ENCODE measurements at regions not wholly inside any gene's neighbourhood (a gene's known extent, or its start where the extent isn't known, plus 50 kb on each side); places are given as distances from the start of the nearest gene placed in this dataset.

- no peak for TF ChIP-seq CTCF (IDR thresholded peaks at IDR 0.05)
- no peak overlapping the region for H3K4me3 Mint-ChIP-seq
- no peak overlapping the region for H3K4me3 ChIP-seq (ENCODE audit: low read length)
- H3K27me3 Mint-ChIP-seq (ENCODE audit: low read depth in 2 of 2) = no peaks in the 10 kb centered on the region
- H3K4me1 Mint-ChIP-seq = peaks cover 23 to 26% of the 10 kb centered on the region in 2 donors
- no peaks in the 10 kb centered on the region for H3K27me3 ChIP-seq (ENCODE audit: control insufficient read depth, insufficient read depth, low read length)
- H3K9me3 ChIP-seq (ENCODE audit: control insufficient read depth, insufficient read depth, low read length) = peaks cover 19% of the 10 kb centered on the region
- peaks cover 3% of the 10 kb centered on the region for H3K4me1 ChIP-seq (ENCODE audit: control insufficient read depth, insufficient read depth, low read length)
- intact Hi-C loops (cut with micrococcal nuclease) = no loop called here
- H3K27ac Mint-ChIP-seq = no peak overlapping the region
- H3K36me3 ChIP-seq (ENCODE audit: control insufficient read depth, insufficient read depth, low read length) = no peaks in the 10 kb centered on the region
- H3K9me3 Mint-ChIP-seq = peaks cover 5 to 15% of the 10 kb centered on the region in 2 donors
- no CpG with 5 or more reads among the region's 1 CpG for WGBS (ENCODE audit: insufficient coverage)
- H3K36me3 Mint-ChIP-seq = peaks cover 18% of the 10 kb centered on the region
- no peak for ATAC-seq
- no peak for DNase-seq
- H3K27ac ChIP-seq (ENCODE audit: low read length) = no peak overlapping the region
Observed at GRCh38 chr2:144252694-144253093, 267.2 kb downstream of the ZEB2 start.

DNA sequence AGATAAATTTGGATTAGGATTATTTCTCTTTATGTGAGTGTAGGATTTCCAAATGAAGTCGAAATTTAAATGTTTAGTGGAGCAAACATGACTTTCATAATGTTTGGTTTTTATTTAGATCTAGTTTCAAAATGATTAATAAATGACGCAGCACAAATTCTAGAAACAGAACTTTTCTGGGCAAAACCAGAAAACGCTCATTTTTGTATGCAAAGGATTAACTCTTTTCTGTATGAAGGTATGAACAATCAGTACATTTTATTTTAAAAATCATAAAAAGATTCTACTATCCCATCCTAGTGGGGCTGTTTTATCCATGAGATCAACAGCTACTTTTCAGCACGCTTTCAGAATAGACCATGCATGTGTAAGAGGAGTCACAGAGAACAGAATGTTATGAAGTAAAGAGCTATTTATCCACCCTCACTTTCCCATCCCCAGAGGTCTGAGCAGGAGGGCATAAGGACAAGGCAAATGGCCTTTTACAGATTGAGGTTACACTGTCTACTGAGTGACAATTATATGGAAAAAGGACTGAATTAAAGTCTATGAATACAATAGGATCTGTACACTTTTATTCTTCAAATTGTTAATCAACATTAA lies 270.8 kb downstream of the ZEB2 start:
- Mint-ChIP-seq H3K27me3 (ENCODE audit: low read depth in 2 of 2) (no peaks in the 10 kb centered on the region), H3K27ac (no peak overlapping the region), H3K4me1 (peaks cover 0 to 5% of the 10 kb centered on the region in 2 donors), H3K4me3 (no peak overlapping the region), H3K36me3 (peaks cover 13% of the 10 kb centered on the region), H3K9me3 (peaks cover 5 to 7% of the 10 kb centered on the region in 2 donors)
- DNase-seq (no peak), ATAC-seq (no peak)
- no peaks in the 10 kb centered on the region for H3K36me3 ChIP-seq (ENCODE audit: control insufficient read depth, insufficient read depth, low read length)
- no peaks in the 10 kb centered on the region for H3K4me1 ChIP-seq (ENCODE audit: control insufficient read depth, insufficient read depth, low read length)
- intact Hi-C loops (cut with micrococcal nuclease) = no loop called here
- TF ChIP-seq CTCF (IDR thresholded peaks at IDR 0.05) = no peak
- no peak overlapping the region for H3K4me3 ChIP-seq (ENCODE audit: low read length)
- no peak overlapping the region for H3K27ac ChIP-seq (ENCODE audit: low read length)
- WGBS (ENCODE audit: insufficient coverage) = 76% methylated on average over 2 of the region's 4 CpGs
- H3K27me3 ChIP-seq (ENCODE audit: control insufficient read depth, insufficient read depth, low read length) = no peaks in the 10 kb centered on the region
- peaks cover 9% of the 10 kb centered on the region for H3K9me3 ChIP-seq (ENCODE audit: control insufficient read depth, insufficient read depth, low read length)

GRCh38 chr2:144248350-144249034 lies 271.4 kb downstream of the ZEB2 start:
- H3K27me3 Mint-ChIP-seq (ENCODE audit: low read depth in 2 of 2) = no peaks in the 10 kb centered on the region
- H3K4me3 Mint-ChIP-seq = no peak overlapping the region
- no peak for TF ChIP-seq CTCF (IDR thresholded peaks at IDR 0.05)
- peaks cover 5 to 7% of the 10 kb centered on the region in 2 donors for H3K9me3 Mint-ChIP-seq
- H3K27ac Mint-ChIP-seq = no peak overlapping the region
- Histone ChIP-seq H3K27ac (ENCODE audit: low read length) (no peak overlapping the region), H3K4me3 (ENCODE audit: low read length) (no peak overlapping the region), H3K36me3 (ENCODE audit: control insufficient read depth, insufficient read depth, low read length) (no peaks in the 10 kb centered on the region), H3K9me3 (ENCODE audit: control insufficient read depth, insufficient read depth, low read length) (peaks cover 5% of the 10 kb centered on the region), H3K27me3 (ENCODE audit: control insufficient read depth, insufficient read depth, low read length) (no peaks in the 10 kb centered on the region), H3K4me1 (ENCODE audit: control insufficient read depth, insufficient read depth, low read length) (no peaks in the 10 kb centered on the region)
- no peak for DNase-seq
- ATAC-seq = no peak
- H3K4me1 Mint-ChIP-seq = peaks cover 0 to 5% of the 10 kb centered on the region in 2 donors
- H3K36me3 Mint-ChIP-seq = peaks cover 12% of the 10 kb centered on the region
- intact Hi-C loops (cut with micrococcal nuclease) = no loop called here
- 96% methylated on average over 2 of the region's 4 CpGs for WGBS (ENCODE audit: insufficient coverage)

GRCh38 chr2:144244938-144245337 lies 275.0 kb downstream of the ZEB2 start:
- Histone ChIP-seq H3K4me1 (ENCODE audit: control insufficient read depth, insufficient read depth, low read length) (peaks cover 4% of the 10 kb centered on the region), H3K4me3 (ENCODE audit: low read length) (no peak overlapping the region), H3K27me3 (ENCODE audit: control insufficient read depth, insufficient read depth, low read length) (no peaks in the 10 kb centered on the region), H3K27ac (ENCODE audit: low read length) (no peak overlapping the region), H3K36me3 (ENCODE audit: control insufficient read depth, insufficient read depth, low read length) (no peaks in the 10 kb centered on the region), H3K9me3 (ENCODE audit: control insufficient read depth, insufficient read depth, low read length) (no peaks in the 10 kb centered on the region)
- TF ChIP-seq CTCF (IDR thresholded peaks at IDR 0.05) = no peak
- Mint-ChIP-seq H3K27ac (no peak overlapping the region), H3K4me1 (peaks cover 4 to 10% of the 10 kb centered on the region in 2 donors), H3K4me3 (no peak overlapping the region), H3K36me3 (no peaks in the 10 kb centered on the region), H3K9me3 (no peaks in the 10 kb centered on the region), H3K27me3 (ENCODE audit: low read depth in 2 of 2) (no peaks in the 10 kb centered on the region)
- DNase-seq = no peak
- ATAC-seq = no peak
- intact Hi-C loops (cut with micrococcal nuclease) = no loop called here

Measured in natural killer cell (primary cell).